ENCODE measurements at regions not wholly inside any gene's neighbourhood (a gene's known extent, or its start where the extent isn't known, plus 50 kb on each side); places are given as distances from the start of the nearest gene placed in this dataset.

GRCh38 chr16:13557418-13557817, 362.5 kb upstream of the ERCC4 start:
- TF ChIP-seq CTCF (IDR thresholded peaks at IDR 0.05): no peak
- no peak for TF ChIP-seq POLR2A (IDR thresholded peaks at IDR 0.05)
